Activated CD8-positive, alpha-beta memory T cell treated with anti-CD3 and anti-CD28 coated beads, Interleukin-2, amount 50 U/mL, for 48 hours (primary cell): ENCODE measurements at regions not wholly inside any gene's neighbourhood (a gene's known extent, or its start where the extent isn't known, plus 50 kb on each side); places are given as distances from the start of the nearest gene placed in this dataset.

Source experiments
- DNase-seq: peaks from one replicate; pipeline ENCODE4 v3.0.0-alpha.2; 2020

DNA sequence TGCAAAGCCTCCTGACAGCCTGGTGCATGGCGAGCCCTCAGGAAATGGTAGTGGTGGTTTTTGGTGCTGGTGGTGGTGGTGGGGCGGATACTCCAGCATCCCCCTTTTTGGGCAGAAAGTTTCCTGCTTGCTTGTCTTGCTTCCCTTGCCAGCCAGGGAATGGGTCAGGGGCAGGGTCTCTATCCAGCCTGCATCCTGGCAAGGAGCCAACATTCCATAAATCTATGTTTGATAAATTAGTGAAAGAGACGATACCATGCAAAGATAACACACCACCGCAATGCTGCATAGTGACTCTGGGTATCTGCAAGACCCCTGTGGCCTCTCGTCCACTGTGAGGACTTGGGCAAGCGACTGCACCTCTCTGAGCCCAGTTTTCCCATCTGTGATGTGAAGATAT, 246.2 kb downstream of the LRFN2 start:
- DNase-seq, result no peak

DNA sequence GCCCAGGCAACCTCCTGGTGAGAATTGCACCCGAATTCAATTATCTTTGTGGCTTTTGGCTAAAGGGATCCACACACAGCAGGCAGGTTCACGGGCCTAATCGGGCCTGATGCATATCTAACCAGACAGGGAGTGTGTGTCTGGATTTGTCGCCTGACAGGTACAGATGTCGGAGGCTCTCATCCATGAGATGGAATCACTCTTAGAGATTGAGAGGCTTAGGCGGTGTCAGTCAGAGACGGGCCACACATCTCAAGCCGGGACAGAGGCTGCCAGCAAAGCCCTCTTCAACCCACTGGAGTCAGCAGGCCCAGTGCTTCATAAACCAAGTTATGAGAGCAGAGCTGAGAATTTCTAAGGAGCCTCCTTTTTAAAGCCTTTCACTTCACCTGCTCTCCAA, 247.0 kb downstream of the LRFN2 start:
- DNase-seq, result no peak

GRCh38 chr6:40338306-40338705, 248.9 kb downstream of the LRFN2 start:
- no peak for DNase-seq

DNA sequence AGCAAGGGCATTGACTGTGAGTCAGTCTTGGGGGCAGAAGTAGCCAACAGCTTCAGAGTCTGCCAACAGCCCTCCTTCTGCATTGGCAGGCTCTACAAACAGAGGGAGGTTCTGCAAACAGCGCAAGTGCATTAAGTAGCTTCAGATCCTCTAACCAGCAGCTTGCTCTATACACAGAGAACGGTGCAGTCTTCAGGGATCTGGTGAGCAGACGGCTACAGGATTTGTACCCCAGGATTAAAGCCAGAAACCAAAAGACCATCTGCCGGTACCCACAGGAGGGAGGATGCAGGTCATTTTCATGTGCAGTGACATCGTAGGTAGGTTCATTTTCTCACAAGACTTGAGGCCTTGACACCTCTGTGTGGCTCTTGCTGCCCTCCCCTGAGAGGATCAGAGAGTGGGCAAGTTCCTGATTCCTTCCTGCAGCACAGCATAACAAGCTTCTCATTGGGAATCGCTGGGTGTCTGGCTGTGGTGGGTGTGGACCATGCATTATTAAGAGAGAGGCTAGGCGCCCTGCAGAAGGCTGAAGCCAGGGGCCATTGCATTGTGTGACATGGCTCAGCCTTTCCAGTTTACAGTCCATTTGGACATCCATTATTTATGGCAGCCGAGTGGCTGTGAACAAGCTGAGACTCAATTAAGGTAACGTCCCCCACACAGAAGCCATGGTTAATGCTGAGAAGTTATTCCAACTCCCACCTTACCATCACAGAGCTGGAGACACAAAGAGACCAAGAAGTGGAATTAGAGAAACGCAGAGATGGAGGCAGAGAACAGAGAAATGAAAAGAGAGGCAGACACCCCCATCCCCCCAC, 250.0 kb downstream of the LRFN2 start:
- DNase-seq, result no peak

DNA sequence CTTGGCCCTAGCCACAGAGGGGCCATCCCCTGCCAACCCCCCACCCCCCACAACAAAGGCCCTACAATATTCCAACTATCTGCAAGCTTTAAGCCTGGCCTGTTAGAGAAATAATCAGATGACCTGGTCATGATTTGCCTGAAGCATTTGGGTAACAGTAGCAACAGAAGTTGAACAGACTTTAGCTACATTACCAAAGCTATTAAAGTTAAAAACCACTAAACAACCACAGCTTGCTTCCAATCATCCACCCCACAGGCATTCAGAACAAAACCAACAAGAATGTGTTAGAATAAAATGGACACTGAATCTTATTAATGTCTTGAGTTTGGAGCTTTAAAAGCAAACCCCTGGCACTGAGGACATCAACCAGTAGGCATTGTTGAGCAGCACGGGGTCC, 250.9 kb downstream of the LRFN2 start:
- DNase-seq, result no peak

DNA sequence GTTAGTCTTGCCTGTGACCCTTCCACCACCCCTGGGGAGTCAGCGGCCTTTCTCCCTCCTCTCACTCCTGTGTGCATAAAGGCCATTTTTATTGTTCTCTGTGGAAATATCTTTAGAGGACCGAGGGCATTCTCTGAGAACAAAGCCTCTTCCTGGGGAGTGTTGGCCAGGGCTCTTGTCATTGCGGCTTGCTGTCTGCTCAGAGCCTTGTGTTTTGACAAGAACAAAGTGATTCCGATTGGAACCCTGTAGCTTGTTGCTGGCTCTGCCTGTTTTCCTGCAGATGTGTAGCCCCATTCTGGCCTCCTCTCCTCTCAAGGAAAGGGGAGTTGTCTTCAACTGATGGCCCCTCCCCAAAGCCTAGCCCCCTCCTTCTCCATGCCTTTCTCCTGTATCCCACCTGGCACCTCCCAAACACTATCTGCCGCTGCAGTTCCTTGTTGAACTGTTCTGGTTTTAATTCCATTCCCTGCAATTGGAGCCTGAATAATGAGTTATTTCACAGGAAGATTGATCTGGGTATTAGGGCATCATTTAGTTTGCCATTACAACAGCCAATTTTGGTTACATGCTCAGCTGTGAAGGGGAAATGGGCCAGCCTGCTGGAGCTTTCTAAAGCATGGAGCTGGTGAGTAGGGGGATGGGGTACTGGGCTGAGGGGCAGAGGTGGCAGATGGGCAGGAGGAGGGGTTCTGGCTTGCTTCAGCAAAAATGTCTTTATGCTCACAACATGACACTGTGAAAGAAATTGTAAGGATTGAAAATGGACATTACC, 252.5 kb downstream of the LRFN2 start:
- DNase-seq, result no peak

DNA sequence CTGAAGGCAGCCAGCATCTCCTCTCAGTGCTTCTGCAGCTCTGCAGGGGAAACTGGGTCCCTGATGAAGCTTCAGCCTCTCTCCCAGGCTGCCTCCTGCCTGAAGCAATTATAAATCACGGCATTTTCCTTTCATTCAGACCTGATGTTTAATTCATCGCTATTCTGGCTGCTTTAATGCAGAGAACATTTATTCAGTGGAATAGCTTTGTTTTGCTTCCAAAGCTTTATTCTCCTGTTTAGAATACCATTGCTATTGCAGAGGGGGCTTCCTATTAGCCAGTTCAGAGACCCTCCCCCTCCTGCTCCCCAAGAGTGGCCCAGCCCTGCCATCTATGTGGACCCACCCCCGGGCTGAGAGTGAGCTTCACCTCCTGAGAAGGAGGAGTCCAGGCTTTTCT, 255.6 kb downstream of the LRFN2 start:
- no peak for DNase-seq

DNA sequence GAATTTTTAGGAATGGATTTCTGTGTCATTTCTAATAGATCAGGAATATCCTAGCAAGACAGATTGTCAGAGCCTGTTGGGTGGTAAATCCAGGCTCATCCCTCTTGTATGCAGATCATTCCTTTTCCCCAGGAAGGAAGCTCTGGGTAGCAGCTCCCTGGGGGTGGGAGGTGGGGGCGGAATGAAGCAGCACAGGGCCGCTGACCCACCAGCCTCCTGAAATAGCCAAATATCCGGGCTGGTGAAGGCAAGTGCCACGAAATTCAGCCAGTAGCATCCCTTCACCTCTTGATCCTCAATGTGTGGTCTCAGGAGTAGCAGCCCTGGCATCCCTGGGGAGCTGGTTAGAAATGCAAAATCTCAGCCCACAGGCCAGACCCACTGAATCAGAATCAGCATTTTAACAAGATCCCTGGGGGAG, 256.9 kb downstream of the LRFN2 start:
- no peak for DNase-seq

- no peak for DNase-seq
Observed at GRCh38 chr6:40328986-40329545, 258.1 kb downstream of the LRFN2 start.

DNA sequence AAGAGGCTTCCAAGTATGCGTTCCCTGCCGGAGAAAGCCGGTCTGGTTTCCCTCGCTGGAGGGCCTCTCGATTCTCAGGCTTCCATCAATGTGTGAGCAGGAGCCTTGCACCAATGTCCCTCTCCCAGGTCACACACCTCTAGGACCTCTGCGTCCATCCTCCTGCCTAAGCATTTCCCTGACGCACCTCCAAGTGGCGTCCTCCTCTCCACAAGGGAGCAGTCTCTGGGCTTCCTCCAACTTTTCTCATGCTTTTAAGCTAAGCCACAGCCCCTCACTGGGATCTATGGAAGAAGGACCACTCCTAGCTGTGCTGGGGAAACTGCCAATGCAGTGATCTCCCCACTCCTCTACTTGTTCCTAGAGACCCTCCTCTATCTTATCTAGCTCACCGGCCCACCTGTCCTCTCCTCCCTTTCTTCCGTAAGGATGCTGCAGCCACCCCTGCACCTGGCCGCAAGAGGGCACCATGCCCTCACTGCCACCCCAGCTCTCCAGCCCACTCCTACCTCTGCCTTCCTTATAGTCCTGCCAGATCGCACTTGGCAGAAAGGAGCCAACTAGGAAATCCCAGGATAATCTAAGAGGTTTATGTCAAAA, 258.7 kb downstream of the LRFN2 start:
- DNase-seq, result peak; percentile 56

DNA sequence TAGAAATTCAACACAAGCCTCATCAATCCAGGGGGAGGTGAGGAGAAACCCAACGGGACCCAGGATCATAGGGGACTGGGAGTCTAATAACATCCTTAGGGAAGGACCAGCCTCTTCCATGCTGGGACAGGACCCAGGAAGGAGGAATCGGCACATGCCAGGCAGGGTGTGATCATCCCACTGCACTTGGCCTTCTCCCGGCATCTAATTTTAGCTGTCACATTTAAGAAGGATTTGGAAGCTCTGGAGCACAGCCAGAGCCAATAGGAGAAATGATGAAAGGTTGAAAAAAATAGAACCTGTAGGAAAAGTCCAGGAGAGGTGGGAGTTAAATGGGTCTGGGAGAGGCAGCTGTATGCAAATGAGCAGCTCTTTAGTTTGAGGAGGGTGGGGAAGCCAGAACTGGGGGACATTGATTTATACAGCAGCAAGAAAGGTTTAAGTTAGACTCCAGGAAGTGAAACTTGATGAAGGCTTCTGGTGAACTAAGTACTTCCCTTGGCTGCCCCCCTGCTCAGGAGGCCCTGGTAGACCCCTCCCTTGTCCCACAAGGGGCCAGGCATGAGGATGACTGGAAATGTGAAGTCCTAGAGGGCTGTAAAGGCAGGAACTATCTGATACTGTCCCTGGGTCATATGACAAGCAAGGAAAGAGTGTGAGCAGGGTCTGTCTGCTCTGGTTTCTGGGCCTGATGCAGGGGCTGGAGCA, 260.3 kb downstream of the LRFN2 start:
- DNase-seq, result no peak

- no peak for DNase-seq
Observed at GRCh38 chr6:40325791-40326190, 261.4 kb downstream of the LRFN2 start.

DNA sequence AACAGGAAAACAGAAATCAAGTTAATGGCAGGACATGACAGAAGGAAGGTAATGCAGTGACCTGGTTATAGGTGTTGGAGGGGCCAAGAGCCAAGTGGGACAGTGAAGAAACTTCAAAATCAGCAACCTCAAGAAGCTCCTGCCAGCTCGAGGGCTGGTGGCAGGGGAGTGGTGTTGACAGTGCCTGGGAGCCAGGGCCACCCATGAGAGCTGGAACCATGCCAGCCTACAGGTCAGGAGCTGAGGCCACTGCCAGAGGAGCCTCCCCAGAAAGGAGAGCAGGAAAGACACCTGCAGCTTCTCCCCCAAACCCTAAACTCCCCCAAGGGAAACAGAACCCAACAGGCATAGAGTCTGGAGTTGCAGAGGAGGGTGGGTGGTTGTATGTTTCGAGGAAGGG, 262.1 kb downstream of the LRFN2 start:
- DNase-seq, result no peak

DNA sequence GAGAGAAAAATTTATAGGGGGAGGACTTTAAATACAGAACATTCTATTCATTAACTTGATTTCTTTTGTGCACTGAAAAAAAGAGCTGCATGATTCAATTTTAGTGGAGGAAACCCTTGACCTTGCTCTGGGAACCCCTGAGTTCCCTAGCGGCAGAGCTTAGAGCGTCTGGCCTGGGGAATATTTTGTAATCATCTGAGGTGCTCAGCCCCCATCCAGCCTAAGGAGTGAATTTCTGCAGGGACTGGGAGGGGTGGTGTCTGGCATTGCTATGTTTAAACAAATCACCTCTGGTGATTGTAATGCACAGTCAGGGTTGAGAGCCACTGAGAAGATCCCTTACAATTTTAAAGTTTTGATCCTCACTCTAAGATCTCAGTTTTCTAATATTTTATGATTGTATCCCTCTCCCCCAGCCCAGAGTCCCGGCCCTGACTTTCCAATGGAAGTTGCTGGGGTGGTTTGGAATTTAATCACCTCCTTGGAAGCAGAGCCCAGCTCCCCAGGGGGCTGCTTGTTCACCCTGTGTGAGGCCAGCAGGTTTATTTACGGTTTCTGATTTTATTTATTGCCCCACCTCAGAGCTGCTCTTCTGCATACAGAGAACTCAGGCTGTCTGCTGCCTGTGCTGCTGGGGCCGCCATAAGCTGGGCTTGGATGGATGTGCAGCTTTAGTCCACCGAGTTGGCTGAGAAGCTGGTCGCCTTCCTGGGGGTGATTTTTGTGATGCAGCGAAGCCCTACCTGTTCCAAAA, 263.1 kb downstream of the LRFN2 start:
- DNase-seq, result no peak

- DNase-seq, result no peak
Observed at GRCh38 chr6:40322336-40322735, 264.8 kb downstream of the LRFN2 start.

- no peak for DNase-seq
Observed at GRCh38 chr6:40321616-40322015, 265.5 kb downstream of the LRFN2 start.

GRCh38 chr6:40320947-40321346, 266.2 kb downstream of the LRFN2 start:
- no peak for DNase-seq

GRCh38 chr6:40320441-40320840, 266.7 kb downstream of the LRFN2 start:
- DNase-seq, result no peak

DNA sequence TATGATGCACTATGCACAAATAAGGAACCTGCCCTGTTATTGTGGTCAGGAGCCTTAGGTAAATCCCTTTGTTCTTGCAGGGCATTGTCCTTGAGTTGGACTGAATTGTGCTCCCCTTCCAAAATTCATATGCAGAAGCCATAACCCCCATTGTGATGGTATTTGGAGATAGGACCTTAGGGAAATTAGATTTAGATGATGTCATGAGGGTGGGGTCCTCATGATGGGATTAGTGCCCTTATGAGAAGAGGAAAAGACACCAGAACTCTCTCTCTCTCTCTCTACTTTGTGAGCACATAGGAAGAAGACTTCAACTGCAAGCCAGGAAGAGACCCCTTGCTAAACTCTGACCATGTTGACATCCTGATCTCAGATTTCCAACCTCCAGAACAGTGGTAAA, 268.0 kb downstream of the LRFN2 start:
- DNase-seq, result no peak

- DNase-seq, result no peak
Observed at GRCh38 chr6:40315060-40315459, 272.1 kb downstream of the LRFN2 start.

DNA sequence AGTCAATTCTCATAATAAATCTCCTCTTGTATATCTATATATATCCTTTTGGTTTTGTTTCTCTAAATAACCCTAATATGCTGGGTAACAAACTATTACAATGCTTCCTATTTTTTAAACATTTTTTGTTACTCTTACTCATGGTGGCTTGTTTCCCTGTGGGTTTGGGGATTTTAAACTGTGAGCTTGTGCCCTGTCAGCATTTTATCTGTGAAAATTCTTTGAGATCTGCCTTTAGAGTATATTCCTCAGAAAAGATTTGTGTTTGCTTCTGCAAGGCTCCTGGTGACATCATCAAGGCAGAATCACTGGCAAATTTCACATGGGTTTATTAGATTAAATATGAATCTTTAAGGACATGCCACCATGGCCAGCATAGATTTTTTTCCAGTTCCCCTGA, 273.6 kb downstream of the LRFN2 start:
- no peak for DNase-seq
